ENCODE measurements at regions not wholly inside any gene's neighbourhood (a gene's known extent, or its start where the extent isn't known, plus 50 kb on each side); places are given as distances from the start of the nearest gene placed in this dataset.

GRCh38 chr14:83826838-83827237 is 1703.1 kb upstream of the FLRT2 start:
- Histone ChIP-seq H3K36me3 (no peaks in the 10 kb centered on the region), H3K27ac (no peak overlapping the region), H3K27me3 (no peaks in the 10 kb centered on the region), H3K9me3 (no peaks in the 10 kb centered on the region), H3K4me3 (no peak overlapping the region), H3K4me1 (no peaks in the 10 kb centered on the region)
- DNase-seq (no peak), FAIRE-seq (no peak), ATAC-seq (no peak)
- no peak for TF ChIP-seq CTCF (IDR thresholded peaks at IDR 0.05)
- 83% methylated on average over 6 of the region's 6 CpGs for WGBS, 2 donors
- intact Hi-C loops (cut with DNase I), result no loop called here

- Histone ChIP-seq H3K36me3 (no peaks in the 10 kb centered on the region), H3K27me3 (no peaks in the 10 kb centered on the region), H3K27ac (no peak overlapping the region), H3K4me1 (no peaks in the 10 kb centered on the region), H3K4me3 (no peak overlapping the region), H3K9me3 (no peaks in the 10 kb centered on the region)
- TF ChIP-seq CTCF (IDR thresholded peaks at IDR 0.05), result no peak
- 64 to 67% methylated on average over 3 of the region's 3 CpGs for WGBS, 2 donors
- ATAC-seq (no peak), FAIRE-seq (no peak), DNase-seq (no peak)
- intact Hi-C loops (cut with DNase I), result no loop called here
Observed at GRCh38 chr14:83827383-83827782, 1702.6 kb upstream of the FLRT2 start.

GRCh38 chr14:83828406-83828805 is 1701.5 kb upstream of the FLRT2 start:
- 69 to 91% methylated on average over 2 of the region's 2 CpGs for WGBS, 2 donors
- FAIRE-seq (no peak), ATAC-seq (no peak), DNase-seq (no peak)
- no peaks in the 10 kb centered on the region for H3K27me3 ChIP-seq
- H3K36me3 ChIP-seq, result no peaks in the 10 kb centered on the region
- no peak overlapping the region for H3K4me3 ChIP-seq
- H3K27ac ChIP-seq, result no peak overlapping the region
- H3K4me1 ChIP-seq, result no peaks in the 10 kb centered on the region
- H3K9me3 ChIP-seq, result no peaks in the 10 kb centered on the region
- intact Hi-C loops (cut with DNase I), result no loop called here
- TF ChIP-seq CTCF (IDR thresholded peaks at IDR 0.05), result no peak

- Histone ChIP-seq H3K9me3 (no peaks in the 10 kb centered on the region), H3K27ac (no peak overlapping the region), H3K4me1 (no peaks in the 10 kb centered on the region), H3K4me3 (no peak overlapping the region), H3K36me3 (no peaks in the 10 kb centered on the region), H3K27me3 (no peaks in the 10 kb centered on the region)
- intact Hi-C loops (cut with DNase I), result no loop called here
- DNase-seq (no peak), ATAC-seq (no peak), FAIRE-seq (no peak)
- WGBS, 2 donors, result 71 to 84% methylated on average over 2 of the region's 2 CpGs
- no peak for TF ChIP-seq CTCF (IDR thresholded peaks at IDR 0.05)
Observed at GRCh38 chr14:83830316-83830715, 1699.6 kb upstream of the FLRT2 start.

GRCh38 chr14:83838226-83838625 is 1691.7 kb upstream of the FLRT2 start:
- Histone ChIP-seq H3K27ac (no peak overlapping the region), H3K27me3 (no peaks in the 10 kb centered on the region)
- WGBS, 2 donors, result 45 to 59% methylated on average over 3 of the region's 3 CpGs

More at GRCh38 chr14:83838226-83838625, 1691.7 kb upstream of the FLRT2 start:
- Histone ChIP-seq H3K4me3 (no peak overlapping the region), H3K9me3 (no peaks in the 10 kb centered on the region), H3K4me1 (no peaks in the 10 kb centered on the region), H3K36me3 (no peaks in the 10 kb centered on the region)
- ATAC-seq (no peak), FAIRE-seq (no peak), DNase-seq (no peak)
- no peak for TF ChIP-seq CTCF (IDR thresholded peaks at IDR 0.05)
- intact Hi-C loops (cut with DNase I), result no loop called here
